SJCRH30 (cell line): ENCODE measurements at regions not wholly inside any gene's neighbourhood (a gene's known extent, or its start where the extent isn't known, plus 50 kb on each side); places are given as distances from the start of the nearest gene placed in this dataset.
"Not testable (repeated sequence)": the region's sequence is repeated elsewhere in the genome, so short reads cannot be mapped to it uniquely, and the experiment has no call there.

Source experiments
- DNase-seq, 2 experiments: peaks; one replicate each; pipeline ENCODE4 v3.0.0-alpha.2; 2015 to 2020
- H3K27ac ChIP-seq: fragments of 250-450 bp; sonication (Bioruptor Pico); 2 replicates; pipeline ENCODE4 v1.5.1; 2020; ENCODE audit warnings: mild to moderate bottlenecking, moderate library complexity
- H3K27me3 ChIP-seq: fragments of 250-450 bp; sonication (Bioruptor Pico); 2 replicates; pipeline ENCODE4 v1.5.1; 2020; ENCODE audit warnings: mild to moderate bottlenecking, moderate library complexity
- H3K36me3 ChIP-seq: fragments of 250-450 bp; sonication (Bioruptor Pico); 2 replicates; pipeline ENCODE4 v1.5.1; 2020; ENCODE audit warnings: mild to moderate bottlenecking, moderate library complexity
- H3K4me1 ChIP-seq: fragments of 250-450 bp; sonication (Bioruptor Pico); 2 replicates; pipeline ENCODE4 v1.5.1; 2020; ENCODE audit warnings: mild to moderate bottlenecking, moderate library complexity
- H3K4me3 ChIP-seq: fragments of 250-450 bp; sonication (Bioruptor Pico); 2 replicates; pipeline ENCODE4 v1.5.1; 2020; ENCODE audit warnings: mild to moderate bottlenecking, moderate library complexity
- H3K9me3 ChIP-seq: fragments of 250-450 bp; sonication (Bioruptor Pico); replicated peaks from 2 replicates; pipeline ENCODE4 v1.5.1; 2020; ENCODE audit warnings: mild to moderate bottlenecking, moderate library complexity

- H3K27me3 ChIP-seq, H3K27ac ChIP-seq, H3K36me3 ChIP-seq, DNase-seq, H3K9me3 ChIP-seq, H3K4me3 ChIP-seq, H3K4me1 ChIP-seq: not testable (repeated sequence)
Observed at GRCh38 chr17:16861152-16861551, 110.8 kb downstream of the TNFRSF13B start.

GRCh38 chr17:16860467-16860866 is 111.5 kb downstream of the TNFRSF13B start:
- H3K36me3 ChIP-seq, H3K27ac ChIP-seq: not testable (repeated sequence)

GRCh38 chr17:16859515-16859914 is 112.4 kb downstream of the TNFRSF13B start:
- not testable (repeated sequence) for H3K9me3 ChIP-seq, H3K27me3 ChIP-seq, DNase-seq, H3K4me1 ChIP-seq, H3K36me3 ChIP-seq, H3K27ac ChIP-seq, H3K4me3 ChIP-seq

More at GRCh38 chr17:16860467-16860866, 111.5 kb downstream of the TNFRSF13B start:
- not testable (repeated sequence) for H3K4me3 ChIP-seq, H3K9me3 ChIP-seq, H3K4me1 ChIP-seq, H3K27me3 ChIP-seq
- peak in 1 of 2 experiments; percentile 3 for DNase-seq

GRCh38 chr17:16857746-16858145 is 114.2 kb downstream of the TNFRSF13B start:
- H3K9me3 ChIP-seq, H3K4me1 ChIP-seq, H3K36me3 ChIP-seq, H3K27me3 ChIP-seq, H3K4me3 ChIP-seq, H3K27ac ChIP-seq, DNase-seq: not testable (repeated sequence)

GRCh38 chr17:16856846-16857245 is 115.1 kb downstream of the TNFRSF13B start:
- not testable (repeated sequence) for H3K27me3 ChIP-seq, H3K4me3 ChIP-seq, DNase-seq, H3K36me3 ChIP-seq, H3K4me1 ChIP-seq, H3K9me3 ChIP-seq, H3K27ac ChIP-seq

GRCh38 chr17:16856171-16856570 is 115.7 kb downstream of the TNFRSF13B start:
- DNase-seq: not testable (repeated sequence)

GRCh38 chr17:16854636-16855035 is 117.3 kb downstream of the TNFRSF13B start:
- H3K36me3 ChIP-seq, H3K27ac ChIP-seq, DNase-seq, H3K4me1 ChIP-seq, H3K4me3 ChIP-seq, H3K27me3 ChIP-seq, H3K9me3 ChIP-seq: not testable (repeated sequence)

More at GRCh38 chr17:16856171-16856570, 115.7 kb downstream of the TNFRSF13B start:
- H3K27me3 ChIP-seq, H3K4me3 ChIP-seq, H3K9me3 ChIP-seq, H3K4me1 ChIP-seq, H3K36me3 ChIP-seq, H3K27ac ChIP-seq: not testable (repeated sequence)

- no peak for DNase-seq
- Histone ChIP-seq H3K9me3 (no peaks in the 10 kb centered on the region), H3K36me3 (no peaks in the 10 kb centered on the region), H3K27me3 (0 out of 2 replicates have a peak, but pooled peaks cover 5% of the 10 kb centered on the region), H3K27ac (no peak overlapping the region), H3K4me1 (0 out of 2 replicates have a peak, but pooled peaks cover 2% of the 10 kb centered on the region), H3K4me3 (no peak overlapping the region)
Observed at GRCh38 chr17:16853661-16854320, 118.1 kb downstream of the TNFRSF13B start.

GRCh38 chr17:16849861-16850260 is 122.1 kb downstream of the TNFRSF13B start:
- not testable (repeated sequence) for H3K36me3 ChIP-seq, H3K4me3 ChIP-seq, H3K27ac ChIP-seq, H3K9me3 ChIP-seq, DNase-seq, H3K27me3 ChIP-seq, H3K4me1 ChIP-seq

GRCh38 chr17:16848997-16849396 is 122.9 kb downstream of the TNFRSF13B start:
- H3K4me3 ChIP-seq, H3K27ac ChIP-seq, H3K36me3 ChIP-seq, H3K27me3 ChIP-seq, DNase-seq, H3K4me1 ChIP-seq, H3K9me3 ChIP-seq: not testable (repeated sequence)

GRCh38 chr17:16845098-16845497 is 126.8 kb downstream of the TNFRSF13B start:
- H3K4me3 ChIP-seq, DNase-seq, H3K27ac ChIP-seq, H3K9me3 ChIP-seq, H3K27me3 ChIP-seq, H3K36me3 ChIP-seq, H3K4me1 ChIP-seq: not testable (repeated sequence)

- not testable (repeated sequence) for DNase-seq, H3K4me3 ChIP-seq, H3K9me3 ChIP-seq, H3K27me3 ChIP-seq, H3K27ac ChIP-seq, H3K4me1 ChIP-seq, H3K36me3 ChIP-seq
Observed at GRCh38 chr17:16844669-16845068, 127.2 kb downstream of the TNFRSF13B start.

GRCh38 chr17:16843511-16843910 is 128.4 kb downstream of the TNFRSF13B start:
- H3K4me3 ChIP-seq, DNase-seq, H3K27ac ChIP-seq, H3K27me3 ChIP-seq, H3K4me1 ChIP-seq, H3K9me3 ChIP-seq, H3K36me3 ChIP-seq: not testable (repeated sequence)

- not testable (repeated sequence) for H3K27me3 ChIP-seq, H3K36me3 ChIP-seq, H3K9me3 ChIP-seq, DNase-seq, H3K4me3 ChIP-seq, H3K4me1 ChIP-seq, H3K27ac ChIP-seq
Observed at GRCh38 chr17:16842346-16842745, 129.6 kb downstream of the TNFRSF13B start.

GRCh38 chr17:16841896-16842295 is 130.0 kb downstream of the TNFRSF13B start:
- not testable (repeated sequence) for H3K27me3 ChIP-seq, H3K36me3 ChIP-seq, DNase-seq, H3K4me1 ChIP-seq, H3K27ac ChIP-seq, H3K9me3 ChIP-seq, H3K4me3 ChIP-seq

- not testable (repeated sequence) for H3K27ac ChIP-seq, H3K4me1 ChIP-seq, H3K9me3 ChIP-seq, H3K36me3 ChIP-seq, H3K27me3 ChIP-seq, DNase-seq, H3K4me3 ChIP-seq
Observed at GRCh38 chr17:16840219-16840618, 131.7 kb downstream of the TNFRSF13B start.
